ENCODE measurements at regions not wholly inside any gene's neighbourhood (a gene's known extent, or its start where the extent isn't known, plus 50 kb on each side); places are given as distances from the start of the nearest gene placed in this dataset.
"Not testable (repeated sequence)": the region's sequence is repeated elsewhere in the genome, so short reads cannot be mapped to it uniquely, and the experiment has no call there.

GRCh38 chr15:44824277-44825145 is 88.2 kb downstream of the TRIM69 start:
- TF ChIP-seq, protein P1, sequence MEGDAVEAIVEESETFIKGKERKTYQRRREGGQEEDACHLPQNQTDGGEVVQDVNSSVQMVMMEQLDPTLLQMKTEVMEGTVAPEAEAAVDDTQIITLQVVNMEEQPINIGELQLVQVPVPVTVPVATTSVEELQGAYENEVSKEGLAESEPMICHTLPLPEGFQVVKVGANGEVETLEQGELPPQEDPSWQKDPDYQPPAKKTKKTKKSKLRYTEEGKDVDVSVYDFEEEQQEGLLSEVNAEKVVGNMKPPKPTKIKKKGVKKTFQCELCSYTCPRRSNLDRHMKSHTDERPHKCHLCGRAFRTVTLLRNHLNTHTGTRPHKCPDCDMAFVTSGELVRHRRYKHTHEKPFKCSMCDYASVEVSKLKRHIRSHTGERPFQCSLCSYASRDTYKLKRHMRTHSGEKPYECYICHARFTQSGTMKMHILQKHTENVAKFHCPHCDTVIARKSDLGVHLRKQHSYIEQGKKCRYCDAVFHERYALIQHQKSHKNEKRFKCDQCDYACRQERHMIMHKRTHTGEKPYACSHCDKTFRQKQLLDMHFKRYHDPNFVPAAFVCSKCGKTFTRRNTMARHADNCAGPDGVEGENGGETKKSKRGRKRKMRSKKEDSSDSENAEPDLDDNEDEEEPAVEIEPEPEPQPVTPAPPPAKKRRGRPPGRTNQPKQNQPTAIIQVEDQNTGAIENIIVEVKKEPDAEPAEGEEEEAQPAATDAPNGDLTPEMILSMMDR (IDR thresholded peaks at IDR 0.05), result not testable (repeated sequence)
- not testable (repeated sequence) for TF ChIP-seq POLR2A, POLR2AphosphoS5 (IDR thresholded peaks at IDR 0.05)

Measured in prostate gland (tissue), 2 donors.